Keratinocyte (primary cell): ENCODE measurements at regions not wholly inside any gene's neighbourhood (a gene's known extent, or its start where the extent isn't known, plus 50 kb on each side); places are given as distances from the start of the nearest gene placed in this dataset.

ENCODE experiments used
- DNase-seq: peaks from one replicate; pipeline ENCODE4 v3.0.0-alpha.2; 2011; ENCODE audit warnings: low read depth, missing footprints, low spot score
- FAIRE-seq: peaks from 2 replicates; lab custom pipeline; 2011; peaks lifted over from hg19 to GRCh38; lab: Jason Lieb, UNC
- H2AFZ ChIP-seq: 2 replicates; pipeline ENCODE4 v1.6.0; 2012; ENCODE audit warnings: low read length, control low read depth, inconsistent platforms; ENCODE audit not compliant: control insufficient read depth
- H3K27ac ChIP-seq: 2 replicates; pipeline ENCODE4 v1.5.1; 2011; ENCODE audit warnings: low read length; ENCODE audit not compliant: control insufficient read depth, insufficient read depth
- H3K27me3 ChIP-seq: 3 replicates; pipeline ENCODE4 v1.6.0; 2011; ENCODE audit warnings: low read length; ENCODE audit not compliant: control insufficient read depth, insufficient read depth; ENCODE audit errors: extremely low read depth
- H3K36me3 ChIP-seq, 2 experiments: 2 replicates in 1 of 2; 3 replicates in 1 of 2; pipeline ENCODE4 v1.5.1; 2011; ENCODE audit warnings: low read length in 2 of 2, mild to moderate bottlenecking in 1 of 2; ENCODE audit not compliant: control insufficient read depth in 2 of 2, insufficient read depth in 2 of 2; ENCODE audit errors: extremely low read depth in 1 of 2
- H3K4me1 ChIP-seq: 3 replicates; pipeline ENCODE4 v1.5.1; 2011; ENCODE audit warnings: low read length; ENCODE audit not compliant: control insufficient read depth, insufficient read depth; ENCODE audit errors: extremely low read depth
- H3K4me2 ChIP-seq: 3 replicates; pipeline ENCODE4 v1.6.0; 2011; ENCODE audit warnings: low read depth, low read length; ENCODE audit not compliant: control insufficient read depth, insufficient read depth; ENCODE audit errors: extremely low read depth
- H3K4me3 ChIP-seq, 3 experiments: fragments of 200-600 bp in 1 of 3; sonication (generic) in 1 of 3; 2 replicates in 2 of 3; 3 replicates in 1 of 3; pipeline ENCODE4 v1.5.1; 2011 to 2016; ENCODE audit warnings: low read length in 3 of 3, mild to moderate bottlenecking in 3 of 3, control low read depth in 2 of 3, inconsistent platforms in 1 of 3, low read depth in 1 of 3, mixed read lengths in 1 of 3, mixed run types in 1 of 3, moderate library complexity in 1 of 3; ENCODE audit not compliant: control insufficient read depth in 2 of 3, insufficient read depth in 2 of 3; ENCODE audit errors: extremely low read depth in 1 of 3
- H3K79me2 ChIP-seq: 2 replicates; pipeline ENCODE4 v1.6.0; 2012; ENCODE audit warnings: low read length; ENCODE audit not compliant: control insufficient read depth, insufficient read depth
- H3K9ac ChIP-seq: 3 replicates; pipeline ENCODE4 v1.6.0; 2011; ENCODE audit warnings: low read length; ENCODE audit not compliant: control insufficient read depth, insufficient read depth; ENCODE audit errors: extremely low read depth
- H3K9me1 ChIP-seq: 3 replicates; pipeline ENCODE4 v1.6.0; 2011; ENCODE audit warnings: low read length; ENCODE audit not compliant: control insufficient read depth, insufficient read depth; ENCODE audit errors: extremely low read depth
- H3K9me3 ChIP-seq: 2 replicates; pipeline ENCODE4 v1.5.1; 2012; ENCODE audit warnings: low read depth, low read length; ENCODE audit not compliant: control insufficient read depth
- H4K20me1 ChIP-seq: 3 replicates; pipeline ENCODE4 v1.6.0; 2011; ENCODE audit warnings: low read length; ENCODE audit not compliant: control insufficient read depth, insufficient read depth; ENCODE audit errors: extremely low read depth
- EZH2 ChIP-seq: IDR thresholded peaks from one replicate; pipeline ENCODE4 v1.6.1; 2012; ENCODE audit warnings: inconsistent platforms, mild to moderate bottlenecking, low read length, moderate library complexity
- dilution Hi-C: fragments of 300-500 bp; cut with MboI; formaldehyde crosslinking; loops from one replicate; pipeline ENCODE4 v1.7.0; 2020; ENCODE audit warnings: low sequenced_read_pairs; ENCODE audit not compliant: extremely low pct_ligation_motif_present
- TF ChIP-seq, protein P1 (sequence below), 3 experiments: IDR thresholded peaks in 1 of 3; conservative IDR thresholded peaks in 1 of 3; optimal IDR thresholded peaks in 1 of 3; 2 replicates in 2 of 3; 3 replicates in 1 of 3; pipeline versions ENCODE3 to v1.5.1; 2011; ENCODE audit warnings: low read length in 3 of 3, mild to moderate bottlenecking in 3 of 3, moderate library complexity in 2 of 3, control low read depth in 1 of 3, inconsistent platforms in 1 of 3; ENCODE audit not compliant: insufficient read depth in 2 of 3; ENCODE audit errors: extremely low read depth in 1 of 3

GRCh38 chr10:129199826-129200225 is 267.2 kb upstream of the MGMT start:
- dilution Hi-C loops, result no loop called here
- Histone ChIP-seq H3K9me1 (no peaks in the 10 kb centered on the region), H3K4me3 (no peak overlapping the region), H3K79me2 (no peaks in the 10 kb centered on the region), H3K36me3 (no peaks in the 10 kb centered on the region), H3K4me2 (no peak overlapping the region), H4K20me1 (no peaks in the 10 kb centered on the region), H3K9ac (no peak overlapping the region), H3K4me1 (no peaks in the 10 kb centered on the region), H3K9me3 (no peaks in the 10 kb centered on the region), H3K27me3 (no peaks in the 10 kb centered on the region), H2AFZ (no peak overlapping the region), H3K27ac (no peak overlapping the region)
- TF ChIP-seq EZH2, result no peak
- TF ChIP-seq, protein P1, sequence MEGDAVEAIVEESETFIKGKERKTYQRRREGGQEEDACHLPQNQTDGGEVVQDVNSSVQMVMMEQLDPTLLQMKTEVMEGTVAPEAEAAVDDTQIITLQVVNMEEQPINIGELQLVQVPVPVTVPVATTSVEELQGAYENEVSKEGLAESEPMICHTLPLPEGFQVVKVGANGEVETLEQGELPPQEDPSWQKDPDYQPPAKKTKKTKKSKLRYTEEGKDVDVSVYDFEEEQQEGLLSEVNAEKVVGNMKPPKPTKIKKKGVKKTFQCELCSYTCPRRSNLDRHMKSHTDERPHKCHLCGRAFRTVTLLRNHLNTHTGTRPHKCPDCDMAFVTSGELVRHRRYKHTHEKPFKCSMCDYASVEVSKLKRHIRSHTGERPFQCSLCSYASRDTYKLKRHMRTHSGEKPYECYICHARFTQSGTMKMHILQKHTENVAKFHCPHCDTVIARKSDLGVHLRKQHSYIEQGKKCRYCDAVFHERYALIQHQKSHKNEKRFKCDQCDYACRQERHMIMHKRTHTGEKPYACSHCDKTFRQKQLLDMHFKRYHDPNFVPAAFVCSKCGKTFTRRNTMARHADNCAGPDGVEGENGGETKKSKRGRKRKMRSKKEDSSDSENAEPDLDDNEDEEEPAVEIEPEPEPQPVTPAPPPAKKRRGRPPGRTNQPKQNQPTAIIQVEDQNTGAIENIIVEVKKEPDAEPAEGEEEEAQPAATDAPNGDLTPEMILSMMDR (optimal IDR thresholded peaks at IDR 0.05 in 1 of 3, IDR thresholded peaks at IDR 0.05 in 1 of 3, conservative IDR thresholded peaks at IDR 0.05 in 1 of 3; ENCODE audit: extremely low read depth in 1 of 3, insufficient read depth in 2 of 3, low read length in 3 of 3), result no peak
- DNase-seq (no peak), FAIRE-seq (no peak)

DNA sequence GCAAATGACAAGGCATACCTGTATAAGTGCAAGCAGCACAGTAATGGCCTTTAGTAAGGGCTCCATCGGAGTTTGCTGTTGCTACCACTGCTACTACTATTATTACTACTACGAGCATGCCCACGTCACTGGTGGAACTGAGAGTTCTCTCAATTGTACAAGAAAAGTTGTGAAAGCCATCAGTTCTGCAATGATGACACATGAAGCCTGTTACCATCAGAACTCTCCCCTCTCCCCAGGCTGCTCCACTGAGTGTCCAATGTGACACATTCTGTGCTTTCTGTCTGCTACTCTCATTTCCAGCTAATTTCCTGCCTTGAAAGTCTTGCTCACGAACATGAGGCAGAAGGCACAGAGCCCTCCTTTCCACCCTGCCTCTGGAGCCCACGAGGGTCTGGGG is 263.2 kb upstream of the MGMT start:
- FAIRE-seq, result no peak
- dilution Hi-C loops, result no loop called here

More for the DNA sequence above, 263.2 kb upstream of the MGMT start:
- H2AFZ ChIP-seq, result no peak overlapping the region
- H3K27me3 ChIP-seq, result no peaks in the 10 kb centered on the region
- H3K36me3 ChIP-seq, result no peaks in the 10 kb centered on the region
- H3K4me3 ChIP-seq, result no peak overlapping the region
- no peak overlapping the region for H3K27ac ChIP-seq
- no peaks in the 10 kb centered on the region for H3K9me1 ChIP-seq
- no peak overlapping the region for H3K9ac ChIP-seq
- H3K4me1 ChIP-seq, result no peaks in the 10 kb centered on the region
- H3K9me3 ChIP-seq, result no peaks in the 10 kb centered on the region
- no peak for TF ChIP-seq EZH2
- TF ChIP-seq, protein P1 (optimal IDR thresholded peaks at IDR 0.05 in 1 of 3, IDR thresholded peaks at IDR 0.05 in 1 of 3, conservative IDR thresholded peaks at IDR 0.05 in 1 of 3; ENCODE audit: extremely low read depth in 1 of 3, insufficient read depth in 2 of 3, low read length in 3 of 3), result no peak
- no peak overlapping the region for H3K4me2 ChIP-seq
- no peaks in the 10 kb centered on the region for H4K20me1 ChIP-seq
- no peak for DNase-seq
- no peaks in the 10 kb centered on the region for H3K79me2 ChIP-seq
